ENCODE measurements at regions not wholly inside any gene's neighbourhood (a gene's known extent, or its start where the extent isn't known, plus 50 kb on each side); places are given as distances from the start of the nearest gene placed in this dataset.

GRCh38 chr20:55067158-55067825 is 591.9 kb downstream of the DOK5 start:
- Histone ChIP-seq H3K27ac (ENCODE audit: low read depth, low read length) (no peak overlapping the region), H3K9ac (ENCODE audit: extremely low read depth, low read length, poor library complexity, severe bottlenecking) (no peak overlapping the region), H3K4me1 (ENCODE audit: control insufficient read depth, insufficient read depth, low read length) (no peaks in the 10 kb centered on the region), H3K36me3 (ENCODE audit: control insufficient read depth, insufficient read depth, low read length) (no peaks in the 10 kb centered on the region), H3K4me3 (ENCODE audit: low read length) (no peak overlapping the region), H3K27me3 (ENCODE audit: control insufficient read depth, insufficient read depth, low read length, poor library complexity, severe bottlenecking) (no peaks in the 10 kb centered on the region), H3K9me3 (ENCODE audit: control insufficient read depth, low read length) (peaks cover 27% of the 10 kb centered on the region)
- Mint-ChIP-seq H3K9me3 (peaks cover 27% of the 10 kb centered on the region), H3K36me3 (ENCODE audit: low read depth) (no peaks in the 10 kb centered on the region), H3K4me1 (no peaks in the 10 kb centered on the region), H3K27me3 (ENCODE audit: insufficient read depth) (no peaks in the 10 kb centered on the region), H3K4me3 (no peak overlapping the region), H3K27ac (no peak overlapping the region)
- WGBS, 2 experiments (ENCODE audit: insufficient coverage in 1 of 2, insufficient read length in 1 of 2): 85 to 100% methylated on average over 1 to 5 of the region's 7 CpGs
- no peak for TF ChIP-seq CTCF (conservative IDR thresholded peaks at IDR 0.05)
- no peak for DNase-seq

- Histone ChIP-seq H3K9me3 (ENCODE audit: control insufficient read depth, low read length) (peaks cover 12% of the 10 kb centered on the region), H3K36me3 (ENCODE audit: control insufficient read depth, insufficient read depth, low read length) (no peaks in the 10 kb centered on the region), H3K4me1 (ENCODE audit: control insufficient read depth, insufficient read depth, low read length) (no peaks in the 10 kb centered on the region), H3K27me3 (ENCODE audit: control insufficient read depth, insufficient read depth, low read length, poor library complexity, severe bottlenecking) (no peaks in the 10 kb centered on the region), H3K9ac (ENCODE audit: extremely low read depth, low read length, poor library complexity, severe bottlenecking) (no peak overlapping the region), H3K27ac (ENCODE audit: low read depth, low read length) (no peak overlapping the region), H3K4me3 (ENCODE audit: low read length) (no peak overlapping the region)
- no peak for TF ChIP-seq CTCF (conservative IDR thresholded peaks at IDR 0.05)
- DNase-seq: no peak
- Mint-ChIP-seq H3K9me3 (peaks cover 10% of the 10 kb centered on the region), H3K36me3 (ENCODE audit: low read depth) (no peaks in the 10 kb centered on the region), H3K4me3 (no peak overlapping the region), H3K27ac (no peak overlapping the region), H3K4me1 (peaks cover 6% of the 10 kb centered on the region), H3K27me3 (ENCODE audit: insufficient read depth) (no peaks in the 10 kb centered on the region)
- 100% methylated on average over 1 of the region's 1 CpG; no CpG with 5 or more reads in 1 of the 2 experiments for WGBS, 2 experiments (ENCODE audit: insufficient coverage in 1 of 2, insufficient read length in 1 of 2)
Measured at GRCh38 chr20:55058938-55059337, 583.5 kb downstream of the DOK5 start.

GRCh38 chr20:55057779-55058415 is 582.5 kb downstream of the DOK5 start:
- peaks cover 6% of the 10 kb centered on the region for H3K9me3 Mint-ChIP-seq
- H3K27ac Mint-ChIP-seq: no peak overlapping the region
- DNase-seq: peak; percentile 51
- peaks cover 10% of the 10 kb centered on the region for H3K9me3 ChIP-seq (ENCODE audit: control insufficient read depth, low read length)
- H3K27me3 ChIP-seq (ENCODE audit: control insufficient read depth, insufficient read depth, low read length, poor library complexity, severe bottlenecking): no peaks in the 10 kb centered on the region
- H3K27ac ChIP-seq (ENCODE audit: low read depth, low read length): no peak overlapping the region
- no peaks in the 10 kb centered on the region for H3K4me1 ChIP-seq (ENCODE audit: control insufficient read depth, insufficient read depth, low read length)
- H3K9ac ChIP-seq (ENCODE audit: extremely low read depth, low read length, poor library complexity, severe bottlenecking): no peak overlapping the region
- no peak overlapping the region for H3K4me3 ChIP-seq (ENCODE audit: low read length)
- H3K36me3 ChIP-seq (ENCODE audit: control insufficient read depth, insufficient read depth, low read length): no peaks in the 10 kb centered on the region
- no peaks in the 10 kb centered on the region for H3K36me3 Mint-ChIP-seq (ENCODE audit: low read depth)
- peak; percentile 73 for TF ChIP-seq CTCF (conservative IDR thresholded peaks at IDR 0.05)
- 30% methylated on average over 2 of the region's 2 CpGs; no CpG with 5 or more reads in 1 of the 2 experiments for WGBS, 2 experiments (ENCODE audit: insufficient coverage in 1 of 2, insufficient read length in 1 of 2)
- H3K4me1 Mint-ChIP-seq: peaks cover 12% of the 10 kb centered on the region
- no peaks in the 10 kb centered on the region for H3K27me3 Mint-ChIP-seq (ENCODE audit: insufficient read depth)
- H3K4me3 Mint-ChIP-seq: no peak overlapping the region

All from endodermal cell (in vitro differentiated cells).